A673 (cell line): ENCODE measurements at regions not wholly inside any gene's neighbourhood (a gene's known extent, or its start where the extent isn't known, plus 50 kb on each side); places are given as distances from the start of the nearest gene placed in this dataset.

Experiments used
- BruUV-seq: library from RNA; stranded (reverse); fragments of 400-500 nt; replicated peaks from 2 replicates; lab custom pipeline; 2021; lab: Mats Ljungman, UMichigan
- CTCF ChIA-PET: fragments of 300-600 bp; sonication (Branson Sonifier 250); formaldehyde crosslinking; loops from one replicate; lab custom pipeline; 2022; ENCODE audit warnings: antibody characterized with exemption; lab: Charles Lee
- POLR2A ChIA-PET: fragments of 300-600 bp; sonication (Branson Sonifier 250); formaldehyde crosslinking; loops from one replicate; lab custom pipeline; 2022; ENCODE audit warnings: antibody characterized with exemption; ENCODE audit not compliant: low non-redundant PET; lab: Charles Lee
- DNase-seq: peaks from one replicate; pipeline ENCODE4 v3.0.0-alpha.2; 2015; ENCODE audit warnings: low spot score
- H3K27ac ChIP-seq: fragments of 200-600 bp; sonication (generic); 2 replicates; pipeline ENCODE4 v1.5.1; 2016; ENCODE audit warnings: mixed run types, low read depth, mild to moderate bottlenecking, mixed read lengths, antibody characterized with exemption, low read length; ENCODE audit not compliant: poor library complexity, severe bottlenecking
- H3K27me3 ChIP-seq: fragments of 200-600 bp; sonication (generic); replicated peaks from 2 replicates; pipeline ENCODE4 v1.6.1; 2017; ENCODE audit warnings: mixed run types, low read depth, mild to moderate bottlenecking, mixed read lengths, antibody characterized with exemption, low read length; ENCODE audit not compliant: insufficient read depth, poor library complexity
- H3K36me3 ChIP-seq: fragments of 200-600 bp; sonication (generic); 2 replicates; pipeline ENCODE4 v1.6.1; 2016; ENCODE audit warnings: mixed run types, mild to moderate bottlenecking, mixed read lengths, antibody characterized with exemption, low read length; ENCODE audit not compliant: insufficient read depth, poor library complexity, severe bottlenecking
- H3K4me1 ChIP-seq: fragments of 200-600 bp; sonication (generic); 2 replicates; pipeline ENCODE4 v1.6.1; 2017; ENCODE audit warnings: mixed run types, mild to moderate bottlenecking, mixed read lengths, antibody characterized with exemption, low read length; ENCODE audit not compliant: insufficient read depth, poor library complexity, severe bottlenecking
- H3K4me3 ChIP-seq: fragments of 200-600 bp; sonication (generic); 2 replicates; pipeline ENCODE4 v1.5.1; 2016; ENCODE audit warnings: low read depth, mixed run types, mild to moderate bottlenecking, mixed read lengths, low read length; ENCODE audit not compliant: poor library complexity, severe bottlenecking
- H3K9me3 ChIP-seq: fragments of 200-600 bp; sonication (generic); 2 replicates; pipeline ENCODE4 v1.6.1; 2016; ENCODE audit warnings: mixed run types, low read depth, mild to moderate bottlenecking, mixed read lengths, antibody characterized with exemption, low read length; ENCODE audit not compliant: poor library complexity, severe bottlenecking
- CTCF ChIP-seq: fragments of 300-800, 200-600 bp; sonication (generic); conservative IDR thresholded peaks from 2 replicates; pipeline ENCODE4 v1.5.1; 2017; ENCODE audit warnings: low read depth, mild to moderate bottlenecking, antibody characterized with exemption, low read length, moderate library complexity, mixed read lengths
- EZH2 ChIP-seq: fragments of 200-600 bp; sonication (generic); IDR thresholded peaks from 2 replicates; pipeline ENCODE4 v1.6.1; 2017; ENCODE audit warnings: borderline replicate concordance, low read depth, mild to moderate bottlenecking, mixed read lengths, antibody characterized with exemption, low read length; ENCODE audit not compliant: poor library complexity, severe bottlenecking
- intact Hi-C: fragments of 100-400 bp; cut with micrococcal nuclease; formaldehyde crosslinking; loops from one replicate; pipeline ENCODE4 v1.10.0; 2022; ENCODE audit not compliant: unreplicated experiment

DNA sequence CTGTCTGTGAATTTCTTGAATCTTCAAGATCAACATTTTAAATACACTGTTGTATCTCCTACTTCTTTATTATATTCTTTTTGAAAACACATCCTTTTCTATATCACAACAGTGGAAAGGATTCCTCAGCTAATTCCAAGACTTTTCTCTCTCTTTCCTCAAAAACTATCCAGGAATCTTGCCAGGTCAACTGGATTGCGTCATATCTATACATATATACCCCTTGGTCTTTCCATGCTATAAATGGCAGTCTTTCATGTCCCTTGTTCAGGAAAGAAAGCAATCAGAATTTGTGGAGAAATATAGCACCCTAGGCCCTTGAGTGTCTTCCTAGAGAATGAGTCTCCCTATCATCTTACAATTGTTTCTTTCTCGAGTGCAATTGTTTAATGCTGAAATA is 149.0 kb downstream of the KCNA5 start:
- CTCF ChIA-PET: no interaction called here
- BruUV-seq: no TSS peak

GRCh38 chr12:5194306-5194705 is 150.6 kb downstream of the KCNA5 start:
- Histone ChIP-seq H3K4me3 (no peak overlapping the region), H3K27me3 (no peaks in the 10 kb centered on the region), H3K27ac (no peak overlapping the region), H3K4me1 (no peaks in the 10 kb centered on the region), H3K36me3 (no peaks in the 10 kb centered on the region), H3K9me3 (no peaks in the 10 kb centered on the region)
- intact Hi-C loops: no loop called here
- CTCF ChIA-PET: no interaction called here
- TF ChIP-seq EZH2 (no peak), CTCF (no peak)
- no TSS peak for BruUV-seq
- POLR2A ChIA-PET: no interaction called here
- no peak for DNase-seq

More for the DNA sequence above, 149.0 kb downstream of the KCNA5 start:
- POLR2A ChIA-PET: no interaction called here
- Histone ChIP-seq H3K27ac (no peak overlapping the region), H3K4me3 (no peak overlapping the region), H3K9me3 (no peaks in the 10 kb centered on the region), H3K27me3 (no peaks in the 10 kb centered on the region), H3K4me1 (no peaks in the 10 kb centered on the region), H3K36me3 (no peaks in the 10 kb centered on the region)
- intact Hi-C loops: no loop called here
- TF ChIP-seq EZH2 (no peak), CTCF (no peak)
- DNase-seq: no peak

- H3K4me3 ChIP-seq: no peak overlapping the region
- H3K36me3 ChIP-seq: no peaks in the 10 kb centered on the region
- H3K27me3 ChIP-seq: no peaks in the 10 kb centered on the region
- TF ChIP-seq CTCF: no peak
- no peak for TF ChIP-seq EZH2
- no TSS peak for BruUV-seq
- no peak overlapping the region for H3K27ac ChIP-seq
- CTCF ChIA-PET: no interaction called here
- POLR2A ChIA-PET: no interaction called here
- no peaks in the 10 kb centered on the region for H3K4me1 ChIP-seq
- DNase-seq: no peak
- intact Hi-C loops: no loop called here
- H3K9me3 ChIP-seq: no peaks in the 10 kb centered on the region
These were observed 151.6 kb downstream of the KCNA5 start for GRCh38 chr12:5195244-5195643.
